GM20000 (cell line): ENCODE measurements at regions not wholly inside any gene's neighbourhood (a gene's known extent, or its start where the extent isn't known, plus 50 kb on each side); places are given as distances from the start of the nearest gene placed in this dataset.

Experiments used
- DNase-seq: peaks from one replicate; pipeline ENCODE4 v3.0.0; 2012; ENCODE audit warnings: low spot score
- CTCF ChIP-seq: IDR thresholded peaks from 2 replicates; pipeline ENCODE4 v1.5.1; 2012; ENCODE audit warnings: mild to moderate bottlenecking, control low read depth; ENCODE audit errors: extremely low read depth, missing control alignments

GRCh38 chr13:22468045-22468444, 712.7 kb upstream of the SGCG start:
- TF ChIP-seq CTCF: no peak
- DNase-seq: no peak

GRCh38 chr13:22468824-22469223, 712.0 kb upstream of the SGCG start:
- DNase-seq: no peak
- TF ChIP-seq CTCF: no peak

- DNase-seq: no peak
- TF ChIP-seq CTCF: no peak
These were observed 711.3 kb upstream of the SGCG start for GRCh38 chr13:22469452-22469851.

GRCh38 chr13:22470075-22470474, 710.7 kb upstream of the SGCG start:
- no peak for DNase-seq
- no peak for TF ChIP-seq CTCF

GRCh38 chr13:22482496-22483000, 698.2 kb upstream of the SGCG start:
- DNase-seq: no peak
- TF ChIP-seq CTCF: no peak

GRCh38 chr13:22483276-22483675, 697.5 kb upstream of the SGCG start:
- no peak for TF ChIP-seq CTCF
- no peak for DNase-seq

- DNase-seq: no peak
- no peak for TF ChIP-seq CTCF
These were observed 694.3 kb upstream of the SGCG start for GRCh38 chr13:22486490-22486889.
